Right renal cortex interstitium (tissue), 3 donors: ENCODE measurements at regions not wholly inside any gene's neighbourhood (a gene's known extent, or its start where the extent isn't known, plus 50 kb on each side); places are given as distances from the start of the nearest gene placed in this dataset.

Experiments
- DNase-seq, 3 donors: peaks; one replicate each; pipeline ENCODE4 v3.0.0-alpha.2; 2013; ENCODE audit warnings: low read depth in 3 of 3, low spot score in 2 of 3

DNA sequence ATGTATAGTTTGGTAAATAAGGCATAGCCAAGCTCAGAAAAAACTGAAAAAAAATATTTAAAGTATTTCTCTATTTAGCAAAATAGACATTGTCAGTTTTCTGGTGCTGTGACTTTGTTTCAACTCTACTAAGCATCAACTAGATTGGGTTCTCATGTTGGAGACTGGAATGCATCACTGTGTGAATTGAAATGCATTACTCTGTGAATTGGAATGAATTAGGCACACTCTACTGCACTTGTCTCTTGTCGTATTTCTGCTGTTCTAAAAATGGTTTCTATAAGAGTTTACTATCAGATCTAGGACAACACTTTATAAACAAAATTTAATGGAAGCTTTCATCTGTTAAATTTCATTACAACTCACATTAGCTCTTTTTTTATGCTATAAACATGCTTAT is 1772.2 kb downstream of the MAT2B start:
- DNase-seq = no peak

DNA sequence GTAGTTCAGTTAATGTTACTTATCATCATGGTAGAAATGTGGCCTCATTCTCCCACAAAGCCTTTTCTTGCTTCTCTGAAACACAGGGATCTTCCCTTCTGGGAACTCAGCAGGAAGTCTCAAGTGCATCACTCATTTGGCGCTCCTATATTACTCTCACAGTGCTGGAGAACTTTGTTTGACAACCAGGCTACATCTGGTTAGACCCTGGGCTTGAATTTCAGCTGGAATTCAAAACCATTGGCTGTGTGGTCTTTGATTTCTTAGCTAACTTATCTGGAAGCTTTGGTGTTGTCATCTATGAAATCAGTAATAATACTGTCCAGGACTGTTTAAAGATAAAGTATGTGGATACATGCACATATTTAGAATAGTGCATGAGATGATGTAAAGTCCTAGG is 1777.1 kb downstream of the MAT2B start:
- no peak for DNase-seq

GRCh38 chr5:165286692-165287091 is 1781.3 kb downstream of the MAT2B start:
- DNase-seq = no peak

GRCh38 chr5:165290535-165290934 is 1785.1 kb downstream of the MAT2B start:
- DNase-seq = no peak

DNA sequence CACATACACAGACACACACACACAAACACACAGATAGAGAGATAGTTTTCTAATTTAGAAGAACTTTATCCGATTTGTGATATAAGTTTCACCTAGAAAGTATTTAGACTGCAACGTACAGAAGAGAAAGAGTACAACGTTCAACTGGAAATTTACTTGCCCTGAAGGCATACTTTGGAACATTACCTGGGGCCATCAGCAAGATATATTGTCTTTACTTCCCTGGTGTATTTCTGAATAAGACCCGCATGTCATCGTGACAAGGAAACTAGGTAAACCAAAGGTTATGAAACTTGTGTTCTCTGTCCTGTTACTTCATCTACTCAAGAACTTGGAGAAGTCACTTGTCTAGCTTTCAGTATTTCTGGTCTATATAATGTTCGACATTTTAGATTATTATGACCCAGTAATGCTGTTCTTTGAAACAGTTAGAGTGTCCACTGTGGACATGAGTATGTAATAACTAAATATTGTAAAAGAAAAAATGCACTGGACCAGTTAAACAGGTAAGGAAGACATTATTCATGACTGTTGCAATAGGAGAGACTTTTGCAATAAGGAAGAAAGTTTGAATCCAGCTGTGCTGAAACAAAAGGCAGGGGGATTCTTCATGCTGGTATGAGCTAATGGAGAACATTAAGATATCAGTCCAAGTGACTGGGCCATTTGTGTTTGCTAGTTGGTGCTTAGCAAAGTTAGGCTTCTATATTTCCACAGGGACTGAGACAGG is 1791.1 kb downstream of the MAT2B start:
- DNase-seq = no peak

- no peak for DNase-seq
These were observed 1798.9 kb downstream of the MAT2B start for GRCh38 chr5:165304193-165304827.

DNA sequence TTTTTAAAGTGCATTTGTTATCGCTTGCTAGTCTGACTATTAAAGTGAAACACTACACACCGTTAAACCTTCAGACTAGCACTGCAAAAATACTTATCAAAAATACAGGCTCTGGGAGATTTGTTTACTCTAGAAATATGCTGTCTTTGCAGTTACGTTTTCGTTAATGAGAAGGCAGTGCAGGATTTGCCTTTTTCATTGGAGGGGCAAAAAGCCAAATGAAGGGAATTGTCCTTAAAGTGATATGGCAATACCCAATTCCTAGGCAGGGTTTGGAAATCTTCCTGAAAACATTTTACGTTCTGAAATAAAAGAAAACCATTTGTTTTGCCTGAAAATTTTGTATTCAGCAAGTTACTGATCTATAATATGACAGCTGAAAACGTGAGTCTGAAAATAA is 1800.2 kb downstream of the MAT2B start:
- DNase-seq = no peak

GRCh38 chr5:165309446-165309845 is 1804.0 kb downstream of the MAT2B start:
- DNase-seq = no peak

DNA sequence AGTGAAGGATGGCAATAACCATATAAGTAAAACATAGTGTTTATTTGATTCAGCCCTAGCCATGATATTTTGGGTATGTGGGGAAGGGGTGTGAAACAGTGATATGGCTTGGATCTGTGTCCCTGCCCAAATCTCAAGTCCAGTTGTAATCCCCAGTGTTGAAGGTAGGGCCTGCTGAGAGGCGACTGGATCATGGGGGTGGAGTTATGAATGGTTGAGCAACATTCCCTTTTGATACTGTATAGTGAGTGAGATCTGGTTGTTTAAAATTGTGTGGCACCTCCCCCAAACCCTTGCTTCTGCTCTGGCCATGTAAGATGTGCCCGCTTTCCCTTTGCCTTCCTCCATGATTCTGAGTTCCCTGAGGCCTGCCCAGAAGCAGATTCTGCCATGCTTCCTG is 1804.6 kb downstream of the MAT2B start:
- DNase-seq = no peak

GRCh38 chr5:165321912-165322311 is 1816.5 kb downstream of the MAT2B start:
- DNase-seq = no peak

GRCh38 chr5:165325221-165325620 is 1819.8 kb downstream of the MAT2B start:
- DNase-seq = no peak

- no peak for DNase-seq
These were observed 1822.2 kb downstream of the MAT2B start for GRCh38 chr5:165327631-165328030.

GRCh38 chr5:165328846-165329245 is 1823.4 kb downstream of the MAT2B start:
- DNase-seq = no peak

- no peak for DNase-seq
These were observed 1828.2 kb downstream of the MAT2B start for GRCh38 chr5:165333623-165334022.

GRCh38 chr5:165334201-165334600 is 1828.8 kb downstream of the MAT2B start:
- DNase-seq = no peak

DNA sequence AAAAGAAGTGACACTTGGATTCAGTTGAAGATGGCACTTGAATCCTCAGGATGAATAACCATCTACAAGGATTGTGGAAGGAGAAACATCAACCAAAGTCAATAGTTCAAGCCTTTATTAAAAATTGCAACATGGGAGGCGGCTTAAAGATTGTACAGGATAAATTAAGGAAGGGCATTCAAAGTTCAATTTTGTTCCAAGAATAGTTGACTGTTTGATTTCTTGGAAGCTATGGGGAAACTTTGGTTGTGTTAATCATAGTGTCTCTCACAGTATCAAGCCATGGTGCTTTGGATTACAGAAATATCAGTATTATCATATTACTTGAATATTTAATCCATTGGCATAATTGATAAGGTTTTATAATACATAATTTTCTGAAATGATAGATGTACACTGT is 1844.3 kb downstream of the MAT2B start:
- no peak for DNase-seq

DNA sequence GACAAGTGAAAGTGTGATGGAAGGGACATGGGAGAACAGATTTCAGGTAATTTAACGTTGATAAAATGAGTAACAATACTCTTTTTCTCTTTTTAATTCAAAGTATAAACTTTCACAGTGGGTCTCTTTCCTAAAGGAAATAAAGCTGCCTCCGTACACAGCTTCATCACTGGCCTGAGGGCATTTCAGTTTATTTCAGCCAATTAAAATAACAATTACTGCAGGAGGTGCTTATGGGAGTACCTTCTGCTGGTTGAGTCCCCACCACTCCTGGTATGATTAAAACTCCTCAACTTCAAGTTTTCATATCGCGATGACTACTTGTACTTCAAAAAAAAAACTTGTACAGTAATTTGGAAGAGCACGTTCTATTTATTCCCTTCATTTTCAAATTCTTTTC is 1845.9 kb downstream of the MAT2B start:
- no peak for DNase-seq

DNA sequence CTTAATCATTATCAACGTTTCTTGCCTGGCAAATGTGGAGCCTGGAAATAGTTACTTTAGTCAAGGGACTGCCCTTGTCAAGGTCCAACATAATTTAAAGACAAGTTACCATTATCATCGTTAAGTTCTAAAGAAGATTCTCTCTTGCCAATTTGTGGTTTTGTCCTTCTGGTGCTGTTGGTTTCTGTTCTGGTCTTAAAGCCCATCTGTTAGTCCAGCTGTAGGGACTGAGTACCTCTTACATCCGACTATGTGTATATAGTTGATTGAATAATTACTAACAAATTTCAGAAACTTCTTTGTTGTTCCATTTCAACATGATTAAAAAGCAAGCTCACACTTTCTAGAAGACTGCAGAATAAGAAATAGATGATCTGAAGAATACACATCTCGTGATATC is 1854.9 kb downstream of the MAT2B start:
- no peak for DNase-seq

- no peak for DNase-seq
These were observed 1855.5 kb downstream of the MAT2B start for GRCh38 chr5:165360784-165361542.

- DNase-seq = no peak
These were observed 1864.8 kb downstream of the MAT2B start for GRCh38 chr5:165370233-165370632.

GRCh38 chr5:165370794-165371193 is 1865.4 kb downstream of the MAT2B start:
- DNase-seq = no peak

GRCh38 chr5:165375201-165375600 is 1869.8 kb downstream of the MAT2B start:
- no peak for DNase-seq
